GM23248 (cell line): ENCODE measurements at regions not wholly inside any gene's neighbourhood (a gene's known extent, or its start where the extent isn't known, plus 50 kb on each side); places are given as distances from the start of the nearest gene placed in this dataset.

Experiments
- EZH2 ChIP-seq: fragments of 200-600 bp; sonication (generic); IDR thresholded peaks from 2 replicates; pipeline ENCODE4 v1.6.1; 2018; ENCODE audit warnings: antibody characterized with exemption, mild to moderate bottlenecking; ENCODE audit not compliant: insufficient read depth, poor library complexity, severe bottlenecking
- EZH2phosphoT487 ChIP-seq: fragments of 200-600 bp; sonication (generic); IDR thresholded peaks from 2 replicates; pipeline ENCODE4 v1.6.1; 2018; ENCODE audit warnings: antibody characterized with exemption, moderate library complexity, mild to moderate bottlenecking, low read depth; ENCODE audit not compliant: insufficient read depth

DNA sequence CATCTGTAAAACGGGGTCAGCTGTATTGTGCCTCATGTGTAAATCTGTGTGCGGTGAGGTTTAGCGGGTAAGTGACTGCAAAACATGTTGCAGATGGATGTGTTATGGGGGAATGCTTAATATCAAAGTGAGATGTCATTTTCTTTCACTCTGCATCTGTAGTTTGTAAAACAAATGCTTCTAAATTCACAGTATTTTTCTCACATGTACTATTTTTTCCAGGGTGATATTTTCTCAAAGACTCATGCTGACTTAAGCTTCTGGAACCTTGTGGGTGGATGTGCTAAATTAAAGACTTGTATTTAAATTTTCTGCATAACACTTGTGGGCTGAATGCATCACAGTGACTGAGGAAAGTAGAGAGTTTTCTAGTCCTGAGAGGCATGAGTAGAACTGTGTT, 115.2 kb upstream of the TP63 start:
- TF ChIP-seq EZH2phosphoT487 (no peak), EZH2 (no peak)
